ENCODE measurements at regions not wholly inside any gene's neighbourhood (a gene's known extent, or its start where the extent isn't known, plus 50 kb on each side); places are given as distances from the start of the nearest gene placed in this dataset.

- 93 to 94% methylated on average over 2 of the region's 2 CpGs for WGBS, 2 donors
- TF ChIP-seq POLR2A (IDR thresholded peaks at IDR 0.05) = no peak
- TF ChIP-seq CTCF (IDR thresholded peaks at IDR 0.05) = no peak
- intact Hi-C loops (cut with DNase I) = no loop called here
- no peak for ATAC-seq
- no peaks in the 10 kb centered on the region for H3K4me1 ChIP-seq
- H3K27ac ChIP-seq = no peak overlapping the region
- no peak for DNase-seq
- no peaks in the 10 kb centered on the region for H3K27me3 ChIP-seq
- H3K36me3 ChIP-seq (replicated peaks in 1 of 2; ENCODE audit: insufficient read depth in 1 of 2, low read depth in 2 of 2) = no peaks in the 10 kb centered on the region
- H3K4me3 ChIP-seq = no peak overlapping the region
- no peaks in the 10 kb centered on the region for H3K9me3 ChIP-seq
These were observed 177.8 kb upstream of the HAND2 start for GRCh38 chr4:173707658-173708419.

GRCh38 chr4:173704201-173704600 lies 174.2 kb upstream of the HAND2 start:
- Histone ChIP-seq H3K4me1 (peaks cover 4% of the 10 kb centered on the region), H3K27me3 (no peaks in the 10 kb centered on the region), H3K27ac (no peak overlapping the region), H3K9me3 (no peaks in the 10 kb centered on the region), H3K36me3 (replicated peaks in 1 of 2; ENCODE audit: insufficient read depth in 1 of 2, low read depth in 2 of 2) (no peaks in the 10 kb centered on the region), H3K4me3 (no peak overlapping the region)
- 76 to 78% methylated on average over 9 of the region's 9 CpGs for WGBS, 2 donors
- ATAC-seq (no peak), DNase-seq (no peak)
- TF ChIP-seq POLR2A (IDR thresholded peaks at IDR 0.05) (no peak), CTCF (IDR thresholded peaks at IDR 0.05) (no peak)
- intact Hi-C loops (cut with DNase I) = no loop called here

- WGBS, 2 donors = 75 to 79% methylated on average over 4 of the region's 4 CpGs
- no peak overlapping the region for H3K27ac ChIP-seq
- TF ChIP-seq POLR2A (IDR thresholded peaks at IDR 0.05) (no peak), CTCF (IDR thresholded peaks at IDR 0.05) (no peak)
- no peaks in the 10 kb centered on the region for H3K9me3 ChIP-seq
- intact Hi-C loops (cut with DNase I) = no loop called here
- DNase-seq (no peak), ATAC-seq (no peak)
- peaks cover 16% of the 10 kb centered on the region for H3K4me1 ChIP-seq
- H3K4me3 ChIP-seq = no peak overlapping the region
- H3K27me3 ChIP-seq = no peaks in the 10 kb centered on the region
- no peaks in the 10 kb centered on the region for H3K36me3 ChIP-seq (replicated peaks in 1 of 2; ENCODE audit: insufficient read depth in 1 of 2, low read depth in 2 of 2)
These were observed 173.0 kb upstream of the HAND2 start for GRCh38 chr4:173703021-173703420.

- Histone ChIP-seq H3K27ac (no peak overlapping the region), H3K4me1 (peaks cover 39% of the 10 kb centered on the region), H3K4me3 (no peak overlapping the region), H3K27me3 (no peaks in the 10 kb centered on the region), H3K9me3 (no peaks in the 10 kb centered on the region), H3K36me3 (replicated peaks in 1 of 2; ENCODE audit: insufficient read depth in 1 of 2, low read depth in 2 of 2) (no peaks in the 10 kb centered on the region)
- intact Hi-C loops (cut with DNase I) = no loop called here
- no peak for TF ChIP-seq POLR2A (IDR thresholded peaks at IDR 0.05)
- TF ChIP-seq CTCF (IDR thresholded peaks at IDR 0.05) = no peak
- DNase-seq (no peak), ATAC-seq (no peak)
- WGBS, 2 donors = 63 to 74% methylated on average over 4 of the region's 4 CpGs
These were observed 170.6 kb upstream of the HAND2 start for GRCh38 chr4:173700650-173701049.

Data from body of pancreas (tissue), 4 donors.